Amniotic stem cell (primary cell): ENCODE measurements at regions not wholly inside any gene's neighbourhood (a gene's known extent, or its start where the extent isn't known, plus 50 kb on each side); places are given as distances from the start of the nearest gene placed in this dataset.
A peak's percentile ranks its signal among the peaks of the same experiment; 100 is the strongest.
"Not testable (repeated sequence)": the region's sequence is repeated elsewhere in the genome, so short reads cannot be mapped to it uniquely, and the experiment has no call there.

Experiments
- DNase-seq: peaks from one replicate; lab custom pipeline; 2025; lab: John Stamatoyannopoulos, UW

- DNase-seq, result peak; percentile 2
Measured at GRCh38 chr1:185681034-185681633, 53.1 kb upstream of the HMCN1 start.

- DNase-seq, result no peak
Measured at GRCh38 chr1:185680453-185680852, 53.7 kb upstream of the HMCN1 start.

- DNase-seq, result no peak
Measured at GRCh38 chr1:185679220-185679619, 55.0 kb upstream of the HMCN1 start.

- DNase-seq, result no peak
Measured at GRCh38 chr1:185676969-185677368, 57.2 kb upstream of the HMCN1 start.

DNA sequence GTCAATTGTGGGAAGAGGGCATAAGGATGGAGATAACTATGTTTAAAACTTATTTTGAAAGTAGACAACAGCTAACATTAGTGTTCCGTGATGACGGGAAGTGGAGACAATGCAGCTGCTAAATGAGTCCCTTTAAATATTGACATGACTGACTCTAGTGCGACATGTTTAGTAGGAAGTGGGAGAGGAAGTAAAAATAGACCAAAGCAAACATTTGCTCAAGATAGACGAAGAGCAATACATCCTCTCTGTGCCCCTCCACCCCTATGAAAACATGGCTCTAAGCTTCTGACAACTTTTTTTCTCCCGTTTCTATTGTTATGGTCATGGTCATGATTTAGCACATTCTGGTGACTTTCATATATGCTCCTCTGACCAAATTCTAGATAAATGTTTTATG is 60.0 kb upstream of the HMCN1 start:
- no peak for DNase-seq

GRCh38 chr1:185672719-185673360 is 61.4 kb upstream of the HMCN1 start:
- DNase-seq, result no peak

- DNase-seq, result peak; percentile 36
Measured at GRCh38 chr1:185670187-185670627, 64.0 kb upstream of the HMCN1 start.

GRCh38 chr1:185668013-185668412 is 66.2 kb upstream of the HMCN1 start:
- DNase-seq, result no peak

DNA sequence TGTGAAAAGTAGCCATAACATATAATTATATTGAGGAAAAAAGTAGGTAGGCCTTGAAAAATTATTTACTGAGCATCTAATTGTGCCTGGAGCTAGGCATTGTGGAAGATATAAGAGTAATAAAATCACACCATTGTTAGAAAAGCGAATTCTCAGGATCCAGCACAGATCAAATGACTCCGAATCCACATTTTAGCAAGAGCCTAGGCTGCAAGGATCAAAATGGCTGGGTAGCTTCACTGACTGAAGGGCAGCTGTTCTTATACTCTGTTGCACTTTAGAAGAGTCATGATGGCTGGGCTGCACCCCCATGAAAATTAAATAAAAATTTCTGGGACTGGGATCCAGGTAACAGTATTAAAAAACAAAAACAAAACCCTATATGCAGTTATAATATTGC is 67.6 kb upstream of the HMCN1 start:
- no peak for DNase-seq

DNA sequence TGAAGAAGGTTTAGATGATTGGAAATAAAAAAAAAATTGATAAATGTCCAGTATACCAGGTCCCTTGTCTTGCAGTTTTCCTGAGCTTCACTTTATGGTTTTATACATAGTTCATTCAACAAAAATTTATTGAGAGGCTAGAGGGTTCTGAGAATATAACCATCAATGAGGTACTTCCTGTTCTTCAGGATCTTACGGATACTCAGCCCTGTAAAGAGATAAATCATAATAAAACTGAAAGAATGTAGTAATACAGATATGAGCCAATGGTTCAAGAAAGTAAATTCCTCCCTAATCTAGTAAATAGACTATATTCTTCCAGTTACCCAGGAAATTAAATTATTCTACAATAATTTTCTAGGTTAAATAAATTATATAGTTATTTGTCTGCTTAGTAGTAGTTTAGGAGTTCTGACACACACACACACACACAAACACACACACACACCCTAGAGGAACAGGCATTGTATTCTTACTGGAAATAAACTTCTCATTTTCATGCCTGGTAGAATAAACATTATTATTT is 70.4 kb upstream of the HMCN1 start:
- no peak for DNase-seq

- no peak for DNase-seq
Measured at GRCh38 chr1:185663332-185663731, 70.9 kb upstream of the HMCN1 start.

DNA sequence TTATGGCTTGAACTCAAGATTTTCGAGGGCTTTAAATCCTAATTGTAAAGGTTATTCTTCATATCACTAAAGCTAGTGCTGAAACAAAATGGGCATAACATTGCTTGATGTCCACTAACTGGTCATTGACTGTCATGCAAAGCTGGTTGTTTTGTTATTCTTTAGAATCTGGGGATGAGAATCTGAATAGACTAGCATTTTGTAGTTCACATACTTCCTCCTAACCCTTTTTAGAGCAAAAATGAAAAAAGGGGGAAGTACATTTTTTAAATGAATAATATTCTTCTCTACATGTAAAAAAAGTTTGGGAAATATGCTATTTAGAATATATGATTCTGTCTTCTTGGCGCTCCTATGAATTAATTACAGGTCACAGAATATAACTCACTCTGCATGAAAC is 72.2 kb upstream of the HMCN1 start:
- no peak for DNase-seq

GRCh38 chr1:185656663-185657062 is 77.5 kb upstream of the HMCN1 start:
- DNase-seq, result no peak

GRCh38 chr1:185654952-185655314 is 79.3 kb upstream of the HMCN1 start:
- no peak for DNase-seq

DNA sequence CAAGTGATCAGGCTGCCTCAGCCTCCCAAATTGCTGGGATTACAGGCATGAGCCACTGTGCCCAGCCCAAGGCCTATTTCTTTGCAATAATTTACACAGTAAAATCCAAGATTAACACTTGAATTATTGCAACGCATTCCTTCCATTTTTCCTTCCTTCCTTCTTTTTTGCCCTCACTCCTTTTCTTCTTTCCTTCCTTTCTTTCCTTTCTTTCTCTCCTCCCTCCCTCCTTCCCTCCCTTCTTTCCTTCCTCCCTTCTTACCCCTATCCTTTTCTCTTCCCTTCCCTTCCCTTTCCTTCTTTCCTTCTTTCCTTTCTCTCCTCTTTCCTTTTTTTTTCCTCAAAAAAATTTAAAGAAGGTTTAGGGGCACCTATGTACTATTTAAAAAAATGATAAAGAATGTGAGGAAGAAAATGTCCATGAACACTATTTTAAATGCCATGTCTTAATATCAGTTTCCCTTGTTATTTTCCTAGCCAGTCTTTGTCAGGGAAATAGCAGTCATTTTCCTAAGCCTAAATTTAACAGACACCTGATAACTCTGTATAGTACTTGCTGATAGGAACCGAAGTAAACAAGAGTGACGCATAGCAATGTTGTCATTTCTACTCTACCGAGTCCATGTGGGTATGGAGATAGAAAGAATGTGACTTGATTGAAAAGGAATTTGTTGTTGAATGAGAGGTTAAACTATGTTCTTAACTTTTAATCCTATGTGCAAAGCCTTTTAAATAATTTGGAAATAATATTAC is 79.8 kb upstream of the HMCN1 start:
- DNase-seq, result peak; percentile 12

DNA sequence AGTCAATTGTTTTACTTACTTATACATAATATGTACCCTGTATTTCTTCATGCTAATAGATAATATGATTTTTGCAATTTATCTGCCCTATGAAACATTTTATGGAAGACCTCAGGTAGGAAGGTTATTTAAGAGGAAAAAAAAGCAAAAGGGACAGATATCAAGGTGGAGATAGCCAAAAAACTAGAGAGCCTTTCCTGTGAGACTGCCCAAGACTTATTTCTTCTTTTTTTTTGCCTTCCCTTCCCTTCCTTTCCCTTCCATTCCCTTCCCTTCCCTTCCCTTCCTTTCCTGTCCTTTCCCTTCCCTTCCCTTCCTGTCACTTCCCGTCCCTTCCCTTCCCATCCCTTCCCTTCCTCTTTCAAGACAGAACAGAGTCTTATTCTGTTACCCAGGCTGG is 80.6 kb upstream of the HMCN1 start:
- no peak for DNase-seq

GRCh38 chr1:185652348-185652747 is 81.8 kb upstream of the HMCN1 start:
- DNase-seq, result no peak

GRCh38 chr1:185650602-185651230 is 83.5 kb upstream of the HMCN1 start:
- DNase-seq, result no peak

- no peak for DNase-seq
Measured at GRCh38 chr1:185648858-185649589, 85.2 kb upstream of the HMCN1 start.

DNA sequence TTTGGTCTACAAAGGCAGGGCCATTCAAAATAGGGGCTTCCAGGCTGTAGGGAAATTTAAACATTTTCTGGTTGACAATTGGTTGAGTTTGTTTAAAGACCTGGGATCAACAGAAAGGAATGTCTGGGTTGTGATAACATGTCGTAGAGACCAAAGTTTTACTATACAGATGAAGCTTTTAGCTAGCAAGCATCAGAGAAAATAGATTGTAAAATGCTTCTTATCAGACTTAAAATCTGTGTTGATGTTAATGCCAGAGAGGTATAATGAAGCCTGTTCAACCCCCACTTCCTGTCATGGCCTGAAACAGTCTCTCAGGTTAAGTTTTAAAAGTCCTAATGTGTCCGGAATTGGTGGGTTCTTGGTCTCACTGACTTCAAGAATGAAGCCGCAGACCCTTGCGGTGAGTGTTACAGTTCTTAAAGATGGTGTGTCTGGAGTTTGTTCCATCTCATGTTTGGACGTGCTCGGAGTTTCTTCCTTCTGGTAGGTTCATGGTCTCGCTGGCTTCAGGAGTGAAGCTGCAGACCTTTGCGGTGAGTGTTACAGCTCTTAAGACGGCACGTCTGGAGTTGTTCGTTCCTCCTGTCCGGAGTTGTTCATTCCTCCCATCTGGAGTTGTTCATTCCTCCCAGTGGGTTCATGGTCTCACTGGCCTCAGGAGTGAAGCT is 86.5 kb upstream of the HMCN1 start:
- DNase-seq, result not testable (repeated sequence)

DNA sequence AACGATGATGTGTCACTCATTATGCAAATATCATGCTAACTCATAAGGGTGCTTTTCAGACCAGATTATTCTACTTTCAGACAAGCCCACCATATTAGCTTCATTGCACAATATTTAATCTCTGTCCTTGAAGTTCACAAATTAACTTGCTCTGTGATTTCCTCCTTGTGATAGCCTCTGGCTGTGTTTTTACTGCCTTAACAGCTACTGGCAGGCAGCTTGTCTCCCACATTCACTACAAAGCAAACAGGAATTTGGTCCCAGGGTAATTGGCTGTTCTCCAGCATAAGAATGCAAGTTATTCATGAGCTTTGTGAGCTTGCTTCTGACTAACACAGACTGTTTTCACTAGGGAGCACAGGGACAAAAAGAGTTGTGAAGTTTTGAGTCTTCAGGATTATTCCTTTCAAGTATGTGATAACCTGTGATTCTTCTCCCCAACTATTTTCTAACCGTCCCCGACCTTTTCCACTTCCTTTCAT is 87.9 kb upstream of the HMCN1 start:
- peak; percentile 91 for DNase-seq
